ENCODE measurements at regions not wholly inside any gene's neighbourhood (a gene's known extent, or its start where the extent isn't known, plus 50 kb on each side); places are given as distances from the start of the nearest gene placed in this dataset.

- TF ChIP-seq CTCF (IDR thresholded peaks at IDR 0.05) (no peak), POLR2A (IDR thresholded peaks at IDR 0.05) (no peak)
These were observed 178.8 kb downstream of the C7orf25 start for GRCh38 chr7:42733040-42733439.

Measured in transverse colon (tissue), 3 donors.